ELR (cell line): ENCODE measurements at regions not wholly inside any gene's neighbourhood (a gene's known extent, or its start where the extent isn't known, plus 50 kb on each side); places are given as distances from the start of the nearest gene placed in this dataset.

ENCODE experiments used
- DNase-seq: peaks from one replicate; pipeline ENCODE4 v3.0.0-alpha.2; 2015; ENCODE audit warnings: low read depth

DNA sequence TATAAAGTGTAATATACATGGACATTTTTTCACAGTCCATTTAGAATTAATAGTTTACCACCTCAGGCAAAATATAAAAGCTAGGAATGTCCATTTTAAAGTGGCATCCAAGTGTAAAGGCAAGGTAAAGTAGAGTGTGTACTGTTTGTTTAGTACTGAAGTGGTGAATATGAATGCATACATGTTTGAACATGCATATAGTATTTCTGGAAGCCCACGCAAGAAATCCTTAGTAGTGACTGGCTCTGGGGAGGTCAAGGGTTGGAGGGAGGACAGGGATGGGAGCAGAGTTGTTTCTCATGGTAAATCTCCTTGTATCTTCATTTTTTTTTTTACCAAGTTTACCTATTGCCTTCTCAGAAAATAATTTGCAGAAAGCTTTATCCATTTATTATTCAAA lies 129.2 kb downstream of the UNC5CL start:
- no peak for DNase-seq

DNA sequence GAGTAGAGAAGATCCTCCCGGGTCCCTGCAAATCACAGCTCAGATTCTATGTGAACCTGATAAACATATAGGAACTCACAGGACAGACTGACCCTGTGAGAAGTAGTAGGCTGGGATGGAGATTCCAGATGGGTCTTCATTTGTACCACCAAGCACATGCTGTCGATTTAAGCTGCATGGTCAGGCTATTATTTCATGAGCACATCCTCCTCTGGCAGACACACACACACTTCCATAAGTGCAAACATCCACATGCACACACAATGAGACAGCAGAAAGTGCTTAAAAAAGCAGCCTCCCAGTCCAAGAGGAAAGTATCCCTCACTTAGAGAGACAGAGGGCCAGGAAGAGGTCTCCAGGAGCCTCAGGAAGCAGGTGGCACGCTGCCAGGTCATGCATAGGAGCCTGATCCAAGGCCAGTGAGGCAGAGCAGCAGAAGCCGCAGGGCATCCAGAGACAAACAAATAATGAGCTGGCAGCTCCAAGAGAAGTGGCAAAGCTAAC lies 131.8 kb downstream of the UNC5CL start:
- peak; percentile 83 for DNase-seq

DNA sequence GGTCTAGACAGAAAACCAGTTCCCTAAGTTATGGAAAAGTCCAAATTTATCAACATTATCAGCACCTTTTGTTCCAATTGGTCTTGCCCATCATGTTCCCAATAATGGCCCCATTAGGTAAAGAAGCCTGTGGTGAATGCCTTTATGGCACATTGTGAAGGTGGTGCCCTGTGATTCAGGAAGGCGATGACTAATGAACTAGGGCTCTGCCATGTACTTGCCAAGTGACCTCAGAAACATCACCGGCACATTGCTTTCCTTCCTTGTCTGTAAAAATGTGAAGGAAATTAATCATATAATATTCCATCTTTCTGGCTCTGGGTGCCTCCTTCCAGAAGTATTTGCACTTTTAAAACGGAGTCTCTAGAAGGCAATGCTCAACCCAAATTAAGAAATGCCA lies 132.3 kb downstream of the UNC5CL start:
- peak; percentile 72 for DNase-seq

DNA sequence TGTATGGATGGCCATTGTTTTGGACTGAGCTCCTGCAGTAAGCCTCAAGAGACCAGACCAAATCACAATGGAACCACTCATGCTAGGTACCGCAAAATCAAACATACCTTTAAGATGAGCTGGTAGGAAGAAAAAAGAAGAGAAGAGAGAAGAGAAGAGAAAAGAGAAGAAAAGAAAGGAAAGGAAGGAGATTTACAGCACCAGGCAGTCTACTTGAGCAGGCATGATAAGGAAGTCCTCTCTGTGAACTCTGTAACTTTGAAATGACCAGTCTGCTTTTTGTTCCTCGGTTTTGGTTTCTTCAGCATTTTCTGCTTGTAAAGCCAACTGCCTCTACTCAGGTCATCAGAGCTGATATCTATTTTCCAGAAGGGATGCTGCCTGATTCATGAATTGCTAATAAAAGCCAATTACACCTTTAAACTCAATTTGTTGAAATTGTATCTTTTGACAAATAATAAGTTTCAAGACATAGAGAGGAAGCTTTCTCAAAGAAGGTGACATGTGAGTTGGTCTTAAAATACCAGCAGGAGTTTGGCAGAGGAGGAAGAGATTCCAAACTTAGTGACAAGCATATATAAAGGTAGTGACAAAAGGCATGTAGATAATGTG lies 134.3 kb downstream of the UNC5CL start:
- DNase-seq = no peak

DNA sequence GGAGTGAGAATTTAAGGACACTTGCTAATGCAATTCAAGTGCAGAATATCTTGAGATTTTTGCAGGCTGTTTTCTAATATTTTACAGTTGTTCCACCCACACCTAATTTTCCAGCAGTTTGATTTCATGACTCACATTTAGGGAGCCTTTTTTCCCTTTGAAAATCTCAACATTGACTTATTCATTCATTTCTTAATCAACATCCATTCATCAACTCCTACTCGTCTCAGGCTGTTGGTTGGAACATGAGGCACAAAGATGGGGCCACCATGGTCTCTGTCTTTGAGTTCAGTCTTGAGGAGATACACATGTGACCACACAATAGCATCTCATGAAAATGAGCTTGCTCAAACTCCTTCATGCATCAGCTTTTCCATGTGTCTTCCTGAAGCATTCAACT lies 135.6 kb downstream of the UNC5CL start:
- no peak for DNase-seq

DNA sequence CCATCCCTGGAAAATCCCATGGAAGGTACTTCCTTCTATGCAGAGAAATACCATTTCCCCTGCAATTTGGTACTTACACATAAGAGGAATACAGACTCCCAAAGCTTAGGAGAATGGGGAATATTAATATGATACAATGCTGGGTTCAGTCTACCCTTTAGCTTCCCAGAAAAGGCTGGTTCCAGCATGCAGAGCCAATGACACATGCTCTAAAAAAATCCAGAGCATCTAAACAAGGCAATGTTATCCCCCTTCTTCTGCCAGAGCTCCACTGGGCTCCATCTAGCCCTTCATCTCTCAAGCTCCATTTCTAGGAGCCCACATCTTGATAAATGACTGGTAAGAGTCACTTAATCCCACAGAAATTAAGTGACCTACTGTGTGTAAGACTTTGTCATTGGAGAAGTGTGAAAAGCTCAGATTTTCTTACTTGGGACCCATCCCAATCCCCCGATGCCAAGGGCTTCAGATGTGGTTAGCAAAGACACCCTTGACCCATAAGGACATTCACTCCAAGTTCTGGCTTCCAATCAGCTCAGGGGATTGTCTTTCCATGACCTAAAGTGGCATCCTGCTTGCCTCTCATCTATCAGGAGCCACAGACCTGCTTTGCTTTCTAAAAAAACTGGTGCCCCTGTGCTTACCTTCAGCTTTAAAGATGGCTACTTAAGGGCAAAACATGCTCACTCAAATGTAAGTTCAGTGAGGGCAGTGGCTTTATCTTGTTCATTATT lies 137.5 kb downstream of the UNC5CL start:
- DNase-seq = no peak

DNA sequence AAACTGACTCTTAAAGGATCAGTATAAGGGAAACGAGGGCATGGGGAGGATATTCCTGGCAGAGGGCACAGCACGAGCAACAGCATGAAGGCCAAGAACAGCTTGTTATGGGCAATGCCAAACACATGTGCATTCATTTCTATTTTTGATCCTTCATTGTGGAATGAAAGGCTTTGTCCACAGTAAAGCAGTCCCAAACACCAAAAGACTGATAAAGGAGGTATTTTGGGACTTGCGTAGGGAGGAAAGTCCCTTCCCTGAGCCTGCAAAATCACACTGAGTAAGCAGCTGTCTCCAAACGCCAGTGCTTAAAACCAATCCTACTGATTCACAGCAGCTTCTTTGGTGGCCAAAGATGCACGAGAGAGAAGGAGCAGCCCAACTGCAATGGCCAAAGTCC lies 138.2 kb downstream of the UNC5CL start:
- DNase-seq = no peak

DNA sequence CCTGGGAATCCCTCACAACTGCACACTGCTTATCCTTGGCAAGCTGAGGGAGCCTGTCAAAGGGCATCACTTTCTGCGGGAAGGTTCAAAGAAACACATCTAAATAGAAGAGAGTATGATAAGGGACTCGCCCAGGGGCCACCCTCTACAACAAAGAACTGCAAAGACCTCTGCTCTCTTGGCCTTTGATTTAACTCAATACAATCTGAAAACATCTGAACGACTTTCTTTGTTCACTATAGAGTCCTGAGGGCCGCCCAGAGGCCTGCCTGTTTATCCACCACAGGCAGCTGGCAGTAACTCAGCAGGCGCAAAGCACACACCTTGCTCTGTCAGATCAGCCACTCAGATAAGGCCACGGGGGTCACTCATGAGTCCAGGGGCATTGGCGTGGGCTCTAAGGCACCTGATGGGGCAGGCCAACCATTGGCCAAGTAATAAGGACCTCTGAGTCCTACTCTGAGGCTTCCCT lies 139.3 kb downstream of the UNC5CL start:
- DNase-seq = no peak

DNA sequence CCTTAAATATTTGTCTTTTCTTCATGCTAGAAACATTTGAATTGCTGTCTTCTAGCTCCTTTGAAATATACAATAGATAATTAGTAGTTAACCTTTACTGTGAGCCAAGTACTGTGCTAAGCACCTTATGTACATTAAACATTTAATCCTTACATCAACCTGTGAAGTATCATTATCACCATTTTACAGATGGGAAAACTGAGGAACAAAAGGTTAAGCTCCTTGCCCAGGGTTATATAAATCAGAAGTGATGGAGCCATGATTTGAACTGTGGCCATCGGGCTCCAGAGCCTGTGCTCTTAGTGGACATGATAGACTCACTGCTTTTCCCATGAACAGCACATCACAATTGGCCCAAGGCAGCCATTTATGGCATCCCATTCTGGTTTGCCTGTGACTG lies 140.9 kb downstream of the UNC5CL start:
- DNase-seq = no peak

DNA sequence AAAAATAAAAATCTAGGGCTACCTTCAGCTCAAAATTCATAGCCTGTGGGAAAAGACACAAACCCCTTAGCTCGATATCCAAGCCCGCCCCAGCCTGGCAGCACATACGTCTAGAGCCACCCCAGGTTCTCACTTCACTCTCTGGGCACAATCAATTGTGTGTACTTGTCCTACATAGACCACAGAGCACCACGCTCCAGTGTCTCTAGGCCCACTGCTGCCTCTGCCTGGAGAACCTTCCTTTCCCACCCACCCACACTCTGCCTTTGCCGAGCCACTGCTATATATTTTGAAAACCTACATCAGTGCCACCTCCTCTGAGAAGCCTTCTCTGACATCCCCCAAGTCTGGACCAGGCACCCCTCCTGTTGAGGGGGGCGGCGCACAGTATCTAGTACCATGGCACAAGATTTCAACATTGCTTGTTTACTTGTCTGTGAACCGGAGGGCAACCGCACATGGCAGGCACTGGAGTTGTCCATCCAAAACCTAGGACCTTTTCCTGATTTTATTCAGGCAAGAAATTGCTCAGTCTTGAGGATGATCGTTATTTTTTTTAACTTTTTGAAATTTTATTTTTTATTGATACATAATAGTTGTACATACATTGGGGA lies 141.5 kb downstream of the UNC5CL start:
- DNase-seq = no peak

DNA sequence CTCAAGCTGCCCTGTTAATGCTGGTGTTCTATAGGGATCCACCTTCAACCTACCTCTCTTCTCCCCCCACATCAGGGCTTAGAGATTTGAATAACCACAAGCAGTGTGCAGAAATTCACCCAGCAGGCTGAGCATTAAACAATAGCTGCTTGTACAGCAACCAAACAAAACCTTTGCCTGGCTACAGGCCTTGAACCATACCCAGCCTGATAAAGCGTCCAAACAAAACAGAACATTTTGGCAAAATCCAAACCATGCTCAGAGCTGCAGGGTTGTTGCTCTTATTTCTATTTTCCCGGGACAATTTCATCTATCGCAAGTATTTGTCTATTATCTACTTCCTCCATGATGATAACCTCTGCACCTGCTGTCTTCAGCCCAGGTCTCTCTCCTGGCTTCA lies 142.3 kb downstream of the UNC5CL start:
- DNase-seq = no peak

DNA sequence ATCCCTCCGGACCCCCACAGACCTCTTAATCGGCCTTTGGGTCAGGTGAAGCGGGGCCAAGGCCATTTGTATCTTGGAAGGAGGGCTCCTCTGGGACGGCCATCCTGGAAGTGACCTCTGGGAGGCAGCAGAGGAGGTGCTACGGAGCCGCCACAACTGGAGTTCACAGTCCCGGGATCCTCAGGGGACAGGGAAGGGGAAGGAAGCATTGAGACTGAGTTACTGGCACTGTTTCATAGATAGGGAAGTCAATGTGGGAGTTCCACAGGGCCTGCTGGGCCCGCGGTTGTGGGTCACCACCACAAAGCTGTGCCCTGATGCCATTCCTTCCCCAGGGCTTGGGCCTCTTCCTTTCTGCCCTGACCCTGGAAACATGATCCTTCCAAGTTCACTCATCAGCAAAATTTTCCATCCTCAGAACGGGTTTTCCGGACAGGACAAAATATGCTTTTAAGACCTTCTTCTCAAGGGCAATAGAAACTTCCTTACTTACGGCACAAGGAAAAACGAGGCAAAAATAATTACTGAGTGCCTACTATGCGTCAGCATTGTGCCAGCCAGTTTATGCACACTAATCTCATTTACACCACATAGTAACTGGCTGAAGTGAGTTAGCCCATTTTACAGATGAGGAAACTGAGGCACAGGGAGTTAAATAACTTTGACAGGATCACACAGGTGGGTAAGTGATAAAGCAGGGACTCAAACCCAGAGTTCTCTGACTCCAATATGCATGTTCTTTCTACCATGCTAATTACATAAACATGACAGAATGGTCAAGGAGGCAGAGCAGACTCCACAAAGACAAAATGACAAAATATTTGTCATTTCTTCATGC lies 143.8 kb downstream of the UNC5CL start:
- DNase-seq = peak; percentile 73

DNA sequence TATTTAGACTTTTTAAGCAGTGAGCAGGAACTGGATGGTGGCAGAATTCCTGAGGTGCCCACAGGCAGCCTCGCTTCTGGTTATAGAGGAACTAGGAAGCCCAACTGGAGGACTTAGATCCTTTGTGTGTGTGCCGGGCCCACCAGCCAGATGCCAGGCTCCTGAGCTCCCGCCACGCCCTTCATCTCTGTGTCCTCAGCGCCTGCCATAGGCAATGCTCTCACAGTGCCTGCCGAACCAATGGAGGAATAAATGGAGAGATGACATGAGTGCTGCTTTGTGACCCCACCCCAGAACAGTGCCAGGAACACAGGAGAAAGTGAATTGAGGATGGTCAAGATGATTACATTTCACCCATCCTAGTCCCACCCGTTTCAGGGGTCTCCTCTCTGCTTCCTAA lies 146.0 kb downstream of the UNC5CL start:
- DNase-seq = no peak

DNA sequence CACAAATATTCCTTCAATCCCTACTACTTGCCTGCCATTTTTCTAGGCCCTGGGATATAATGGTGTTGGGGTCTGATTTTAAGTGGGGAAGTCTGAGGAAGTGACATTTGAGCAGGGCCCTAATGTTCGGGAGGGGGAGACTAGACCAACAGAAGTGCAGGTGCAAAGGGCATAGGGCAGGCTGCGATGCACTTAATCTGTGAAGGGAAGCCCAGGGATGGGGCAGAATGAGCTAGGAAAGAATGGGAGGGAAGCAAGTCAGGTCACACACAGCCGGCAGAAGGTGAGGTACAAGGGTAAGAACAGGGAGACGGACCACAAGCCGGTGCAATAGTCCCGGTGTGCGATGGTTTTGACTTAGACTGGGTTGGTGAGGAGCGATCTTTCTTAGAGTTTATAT lies 146.8 kb downstream of the UNC5CL start:
- no peak for DNase-seq

DNA sequence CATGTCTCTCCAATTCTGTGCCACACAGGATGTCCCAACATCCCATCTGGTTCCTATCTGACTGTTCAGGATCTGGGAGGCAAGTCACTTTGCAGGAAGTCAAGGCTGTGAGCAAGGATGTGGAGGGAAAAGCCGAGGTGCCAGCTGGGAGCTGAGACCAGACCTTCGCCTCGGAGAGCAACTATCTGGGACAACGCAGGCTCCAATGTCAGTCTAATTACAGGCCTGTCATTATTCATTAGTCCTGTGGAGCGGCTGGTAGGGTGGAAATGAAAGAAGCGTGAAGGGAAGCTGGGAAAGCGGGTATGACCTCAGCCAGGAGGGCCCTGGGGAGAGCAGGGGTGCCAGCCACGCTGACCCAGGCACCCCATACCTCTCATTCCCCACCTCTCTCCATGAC lies 147.3 kb downstream of the UNC5CL start:
- DNase-seq = no peak

DNA sequence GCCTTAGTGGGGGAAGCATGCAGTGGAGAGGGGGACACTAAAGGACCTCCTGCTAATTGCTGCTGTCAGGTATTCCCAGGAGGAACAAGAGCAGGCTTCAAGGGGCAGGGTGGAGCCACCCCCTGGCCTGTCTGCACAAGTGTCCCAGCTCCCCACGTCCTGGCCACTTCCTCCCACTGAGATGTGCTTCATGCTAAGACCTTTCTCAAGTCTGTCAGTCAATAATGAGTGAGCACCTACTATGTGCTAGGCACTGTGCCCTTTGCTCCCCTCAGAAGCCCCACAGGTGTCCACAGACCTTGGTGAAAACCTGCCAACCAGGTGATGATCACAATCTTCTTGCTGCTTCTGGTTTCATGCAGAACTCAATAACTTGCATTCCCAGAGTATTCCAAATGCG lies 147.9 kb downstream of the UNC5CL start:
- no peak for DNase-seq

DNA sequence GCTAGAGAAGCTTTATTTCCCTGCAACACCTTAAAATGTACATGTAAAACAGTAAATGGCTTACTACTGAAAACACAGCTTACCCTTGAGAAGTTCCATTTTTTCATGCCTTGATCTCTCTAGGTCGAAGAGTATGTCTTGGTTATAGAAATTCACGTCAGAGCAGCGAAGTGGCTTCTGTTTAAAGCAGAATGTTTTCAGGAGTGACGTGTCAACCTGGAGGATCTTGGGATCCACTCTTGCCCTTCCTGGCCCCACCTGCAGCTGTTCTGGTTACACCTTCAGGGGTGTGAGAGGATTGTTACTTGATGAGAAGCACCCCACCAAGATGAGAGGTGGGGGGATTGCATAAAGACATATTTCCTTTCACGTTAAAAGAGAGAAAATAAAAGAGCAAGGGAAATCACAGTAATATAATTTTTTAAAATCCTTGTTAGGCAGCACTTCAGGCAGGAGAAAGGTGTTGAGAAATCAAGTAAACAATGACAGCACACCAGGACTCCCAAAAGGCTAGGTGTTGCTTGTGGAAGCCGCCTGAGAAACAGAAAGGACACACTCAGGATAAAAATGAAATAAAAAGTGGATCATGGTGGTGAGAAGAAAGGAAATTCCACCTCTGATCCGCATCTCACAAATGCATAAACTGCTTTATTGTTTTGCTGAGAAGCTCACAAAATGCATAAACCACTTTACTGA lies 149.7 kb downstream of the UNC5CL start:
- no peak for DNase-seq

DNA sequence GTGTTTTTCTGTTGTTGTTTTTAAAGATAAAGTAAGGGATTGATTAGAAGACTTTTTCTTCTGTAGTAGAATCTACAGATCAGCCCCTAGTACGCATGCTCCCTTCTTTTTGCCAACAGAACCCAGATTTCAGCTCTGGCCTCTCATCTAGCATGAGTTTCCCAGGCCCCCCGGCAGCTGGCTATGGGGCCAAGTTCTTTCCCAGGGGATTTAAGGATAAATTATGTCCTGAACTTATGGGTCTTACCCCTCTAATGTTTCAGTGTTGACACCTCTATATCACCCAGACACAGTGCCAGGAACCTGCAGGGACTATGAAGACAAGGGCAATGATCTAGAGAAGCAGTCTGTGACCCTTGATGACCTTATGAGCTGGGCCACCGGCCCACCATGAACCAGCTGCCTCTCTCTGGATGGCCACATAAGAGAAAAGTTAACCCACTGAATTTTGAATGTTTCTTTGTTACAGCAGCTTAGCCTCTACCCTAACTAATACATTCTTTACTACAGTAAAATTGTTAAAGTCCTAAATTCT lies 150.5 kb downstream of the UNC5CL start:
- DNase-seq = no peak

DNA sequence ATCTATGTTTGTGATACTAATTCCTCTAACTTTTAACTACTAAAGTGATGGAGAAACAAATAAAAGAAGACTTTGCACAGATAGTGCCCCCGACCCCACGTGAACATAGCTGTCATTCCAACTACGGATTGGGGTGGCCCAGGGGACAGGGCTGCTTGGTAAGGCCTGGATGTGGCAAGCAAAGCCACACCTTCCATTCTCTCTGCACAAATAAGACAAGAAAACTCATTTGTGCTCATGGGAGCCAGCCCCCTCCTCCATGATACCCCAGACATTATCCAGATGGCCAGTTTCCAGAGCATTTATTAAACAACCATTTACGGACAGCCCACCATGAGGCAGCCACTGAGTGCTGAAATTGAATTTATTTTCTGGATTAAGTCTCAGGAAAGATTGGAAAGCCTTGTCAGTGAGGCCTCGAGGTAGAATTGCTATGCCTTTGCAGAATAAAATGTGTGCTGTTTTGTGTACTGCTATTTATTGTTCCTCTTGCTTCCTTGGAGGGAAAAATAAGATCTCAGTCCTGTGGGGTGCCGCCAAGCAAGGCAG lies 151.2 kb downstream of the UNC5CL start:
- DNase-seq = no peak

DNA sequence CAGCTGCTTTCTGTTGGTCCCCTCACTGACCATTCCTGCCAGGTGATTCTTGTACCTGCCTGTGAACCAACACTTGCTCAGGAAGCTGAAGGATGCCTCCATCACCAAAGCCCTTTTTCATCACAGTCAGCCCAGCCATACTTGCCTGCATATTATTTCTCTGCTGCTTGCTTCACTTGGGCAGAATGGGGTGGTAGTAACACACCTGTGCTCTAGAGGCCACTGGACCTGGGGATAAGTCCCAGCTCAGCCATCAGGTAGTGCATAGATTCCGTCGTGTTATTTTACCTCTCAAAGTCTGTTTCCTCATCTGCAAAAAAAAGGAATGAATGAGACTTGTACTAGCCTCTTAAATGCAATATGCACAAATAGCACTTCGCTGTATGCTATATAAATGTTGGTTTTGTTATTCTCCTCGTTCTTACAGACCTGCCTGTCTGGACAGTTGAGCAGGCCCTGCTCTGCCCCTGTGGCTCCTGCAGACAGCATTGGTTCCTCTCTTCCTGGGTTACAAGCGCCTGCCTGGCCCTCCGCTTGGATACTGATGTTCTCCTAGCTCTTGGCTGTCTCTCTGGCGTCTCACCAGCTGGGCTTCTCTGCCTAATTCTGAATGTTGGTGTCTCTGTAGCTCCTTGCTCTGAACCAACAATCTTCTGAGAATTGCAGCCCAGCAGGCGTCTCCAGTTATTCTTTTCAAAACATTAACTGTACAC lies 151.8 kb downstream of the UNC5CL start:
- no peak for DNase-seq
